GM19351 (cell line): ENCODE measurements at regions not wholly inside any gene's neighbourhood (a gene's known extent, or its start where the extent isn't known, plus 50 kb on each side); places are given as distances from the start of the nearest gene placed in this dataset.
A peak's percentile ranks its signal among the peaks of the same experiment; 100 is the strongest.
"Not testable (repeated sequence)": the region's sequence is repeated elsewhere in the genome, so short reads cannot be mapped to it uniquely, and the experiment has no call there.

Experiments used
- ATAC-seq: cut with Tn5 transposase; IDR thresholded peaks from one replicate; pipeline ENCODE4 v1.9.1; 2021; ENCODE audit warnings: mild to moderate bottlenecking, moderate library complexity; ENCODE audit not compliant: unreplicated experiment

GRCh38 chr20:19921829-19922228 lies 95.3 kb upstream of the NAA20 start:
- ATAC-seq: not testable (repeated sequence)

- no peak for ATAC-seq
Observed at GRCh38 chr20:19922716-19923115, 94.4 kb upstream of the NAA20 start.

- ATAC-seq: no peak
Observed at GRCh38 chr20:19923762-19924161, 93.4 kb upstream of the NAA20 start.

GRCh38 chr20:19924255-19924654 lies 92.9 kb upstream of the NAA20 start:
- ATAC-seq: no peak

- no peak for ATAC-seq
Observed at GRCh38 chr20:19926591-19926990, 90.6 kb upstream of the NAA20 start.

- ATAC-seq: no peak
Observed at GRCh38 chr20:19928328-19929011, 88.7 kb upstream of the NAA20 start.

- no peak for ATAC-seq
Observed at GRCh38 chr20:19929012-19929360, 88.2 kb upstream of the NAA20 start.

GRCh38 chr20:19929481-19930145 lies 87.5 kb upstream of the NAA20 start:
- ATAC-seq: no peak

- no peak for ATAC-seq
Observed at GRCh38 chr20:19930426-19930825, 86.7 kb upstream of the NAA20 start.

GRCh38 chr20:19932170-19932667 lies 84.9 kb upstream of the NAA20 start:
- no peak for ATAC-seq

GRCh38 chr20:19934792-19935491 lies 82.2 kb upstream of the NAA20 start:
- ATAC-seq: peak; percentile 47

- ATAC-seq: no peak
Observed at GRCh38 chr20:19935842-19936241, 81.3 kb upstream of the NAA20 start.

- no peak for ATAC-seq
Observed at GRCh38 chr20:19936466-19937200, 80.5 kb upstream of the NAA20 start.

- ATAC-seq: no peak
Observed at GRCh38 chr20:19937218-19937617, 79.9 kb upstream of the NAA20 start.

GRCh38 chr20:19937651-19938420 lies 79.3 kb upstream of the NAA20 start:
- ATAC-seq: peak; percentile 89

- ATAC-seq: no peak
Observed at GRCh38 chr20:19938421-19939090, 78.6 kb upstream of the NAA20 start.

GRCh38 chr20:19940988-19941460 lies 76.1 kb upstream of the NAA20 start:
- ATAC-seq: no peak

GRCh38 chr20:19942611-19943010 lies 74.6 kb upstream of the NAA20 start:
- ATAC-seq: no peak

- ATAC-seq: no peak
Observed at GRCh38 chr20:19943061-19943521, 74.1 kb upstream of the NAA20 start.
